ENCODE measurements at regions not wholly inside any gene's neighbourhood (a gene's known extent, or its start where the extent isn't known, plus 50 kb on each side); places are given as distances from the start of the nearest gene placed in this dataset.

- no peak overlapping the region for H3K4me3 ChIP-seq (ENCODE audit: low read depth, low read length)
- TF ChIP-seq CTCF (IDR thresholded peaks at IDR 0.05; ENCODE audit: insufficient read depth, low read depth, low read length) = no peak
- no peak for DNase-seq (ENCODE audit: low read depth)
Measured at GRCh38 chr12:90441431-90441830, 513.5 kb downstream of the CCER1 start.

DNA sequence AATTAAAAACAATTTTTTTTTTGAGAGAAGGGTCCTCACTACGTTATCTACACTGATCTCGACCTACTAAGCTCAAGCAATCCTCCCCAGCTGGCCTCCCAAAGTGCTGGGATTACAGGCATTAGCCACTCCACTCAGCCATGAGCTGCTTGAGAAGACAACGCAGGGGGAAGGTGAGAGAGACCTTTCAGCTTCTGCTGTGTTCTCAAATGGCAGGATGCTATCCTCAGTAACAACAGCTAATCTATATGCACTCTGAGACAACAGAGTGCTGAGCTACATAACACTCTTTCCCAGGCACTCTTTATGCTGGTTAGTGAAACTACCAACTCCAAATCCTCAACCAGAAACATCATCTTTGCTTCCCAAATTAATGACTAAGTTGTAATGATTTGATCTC, 526.1 kb downstream of the CCER1 start:
- no peak for TF ChIP-seq CTCF (IDR thresholded peaks at IDR 0.05; ENCODE audit: insufficient read depth, low read depth, low read length)
- DNase-seq (ENCODE audit: low read depth) = no peak
- no peak overlapping the region for H3K4me3 ChIP-seq (ENCODE audit: low read depth, low read length)

DNA sequence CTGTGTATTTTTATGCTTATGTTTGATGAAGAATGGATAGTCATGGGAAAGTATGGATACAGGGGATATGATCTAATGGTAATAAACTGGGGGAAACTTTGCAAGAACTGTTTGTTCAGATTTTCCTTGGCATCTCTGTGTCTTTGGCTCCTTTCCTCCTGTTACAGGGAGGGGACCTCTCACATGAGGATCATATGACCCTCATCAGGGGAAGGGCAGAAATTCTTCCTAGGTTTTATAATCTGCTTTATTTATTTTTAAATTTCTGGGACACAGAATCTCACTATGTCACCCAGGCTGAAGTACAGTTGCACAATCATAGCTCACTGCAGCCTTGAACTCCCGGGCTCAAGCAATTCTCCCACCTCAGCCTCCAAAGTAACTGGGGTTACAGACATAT, 526.5 kb downstream of the CCER1 start:
- TF ChIP-seq CTCF (IDR thresholded peaks at IDR 0.05; ENCODE audit: insufficient read depth, low read depth, low read length) = no peak
- no peak overlapping the region for H3K4me3 ChIP-seq (ENCODE audit: low read depth, low read length)
- DNase-seq (ENCODE audit: low read depth) = no peak

- H3K4me3 ChIP-seq (ENCODE audit: low read depth, low read length) = no peak overlapping the region
- no peak for DNase-seq (ENCODE audit: low read depth)
- no peak for TF ChIP-seq CTCF (IDR thresholded peaks at IDR 0.05; ENCODE audit: insufficient read depth, low read depth, low read length)
Measured at GRCh38 chr12:90423965-90424364, 531.0 kb downstream of the CCER1 start.

DNA sequence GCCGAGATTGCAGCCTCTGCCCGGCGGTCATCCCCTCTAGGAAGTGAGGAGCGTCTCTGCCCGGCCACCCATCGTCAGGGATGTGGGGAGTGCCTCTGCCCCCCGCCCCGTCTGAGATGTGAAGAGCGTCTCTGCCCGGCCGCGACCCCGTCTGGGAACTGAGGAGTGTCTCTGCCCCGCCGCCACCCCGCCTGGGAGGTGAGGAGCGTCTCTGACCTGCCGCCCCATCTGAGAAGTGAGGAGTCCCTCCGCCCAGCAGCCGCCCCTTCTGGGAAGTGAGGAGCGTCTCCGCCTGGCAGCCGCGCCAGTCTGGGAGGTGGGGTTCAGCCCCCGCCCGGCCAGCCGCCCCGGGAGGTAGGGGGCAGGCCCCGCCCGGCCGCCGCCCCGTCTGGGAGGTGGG, 544.0 kb downstream of the CCER1 start:
- TF ChIP-seq CTCF (IDR thresholded peaks at IDR 0.05; ENCODE audit: insufficient read depth, low read depth, low read length) = no peak
- H3K4me3 ChIP-seq (ENCODE audit: low read depth, low read length) = no peak overlapping the region
- no peak for DNase-seq (ENCODE audit: low read depth)

- TF ChIP-seq CTCF (IDR thresholded peaks at IDR 0.05; ENCODE audit: insufficient read depth, low read depth, low read length) = no peak
- no peak overlapping the region for H3K4me3 ChIP-seq (ENCODE audit: low read depth, low read length)
- DNase-seq (ENCODE audit: low read depth) = no peak
Measured at GRCh38 chr12:90407841-90408240, 547.1 kb downstream of the CCER1 start.

GRCh38 chr12:90404071-90404470, 550.9 kb downstream of the CCER1 start:
- no peak overlapping the region for H3K4me3 ChIP-seq (ENCODE audit: low read depth, low read length)
- DNase-seq (ENCODE audit: low read depth) = no peak
- TF ChIP-seq CTCF (IDR thresholded peaks at IDR 0.05; ENCODE audit: insufficient read depth, low read depth, low read length) = no peak
